ENCODE measurements at regions not wholly inside any gene's neighbourhood (a gene's known extent, or its start where the extent isn't known, plus 50 kb on each side); places are given as distances from the start of the nearest gene placed in this dataset.
"Not testable (repeated sequence)": the region's sequence is repeated elsewhere in the genome, so short reads cannot be mapped to it uniquely, and the experiment has no call there.

DNA sequence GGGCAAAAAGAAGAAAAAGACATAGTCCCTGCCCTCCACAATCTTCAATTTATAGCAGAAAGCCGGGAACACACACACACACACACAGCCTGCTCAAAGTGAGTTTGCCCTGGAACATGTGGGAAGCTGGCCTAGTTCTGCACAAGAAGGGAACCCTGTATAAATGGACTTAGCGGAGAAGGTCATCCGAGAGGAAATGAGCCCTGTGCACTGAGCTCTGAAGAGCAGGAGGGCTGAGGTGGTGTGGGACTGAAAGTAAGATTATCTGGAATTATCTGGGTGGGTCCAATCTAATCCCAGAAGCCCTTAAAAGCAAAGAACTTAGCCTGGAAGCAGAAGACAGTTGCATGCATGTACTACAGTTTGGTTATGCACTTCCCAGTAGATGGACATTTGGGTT is 90.0 kb upstream of the CTSV start:
- intact Hi-C loops (cut with DNase I) = no loop called here
- Histone ChIP-seq H3K27ac (replicated peaks in 1 of 4) (no peak overlapping the region), H3K4me3 (no peak overlapping the region), H3K36me3 (no peaks in the 10 kb centered on the region), H3K9me3 (no peaks in the 10 kb centered on the region), H3K27me3 (no peaks in the 10 kb centered on the region), H3K4me1 (no peaks in the 10 kb centered on the region)
- TF ChIP-seq POLR2AphosphoS5 (IDR thresholded peaks at IDR 0.05) = no peak
- no peak for TF ChIP-seq EP300 (IDR thresholded peaks at IDR 0.05)
- TF ChIP-seq, protein P1, sequence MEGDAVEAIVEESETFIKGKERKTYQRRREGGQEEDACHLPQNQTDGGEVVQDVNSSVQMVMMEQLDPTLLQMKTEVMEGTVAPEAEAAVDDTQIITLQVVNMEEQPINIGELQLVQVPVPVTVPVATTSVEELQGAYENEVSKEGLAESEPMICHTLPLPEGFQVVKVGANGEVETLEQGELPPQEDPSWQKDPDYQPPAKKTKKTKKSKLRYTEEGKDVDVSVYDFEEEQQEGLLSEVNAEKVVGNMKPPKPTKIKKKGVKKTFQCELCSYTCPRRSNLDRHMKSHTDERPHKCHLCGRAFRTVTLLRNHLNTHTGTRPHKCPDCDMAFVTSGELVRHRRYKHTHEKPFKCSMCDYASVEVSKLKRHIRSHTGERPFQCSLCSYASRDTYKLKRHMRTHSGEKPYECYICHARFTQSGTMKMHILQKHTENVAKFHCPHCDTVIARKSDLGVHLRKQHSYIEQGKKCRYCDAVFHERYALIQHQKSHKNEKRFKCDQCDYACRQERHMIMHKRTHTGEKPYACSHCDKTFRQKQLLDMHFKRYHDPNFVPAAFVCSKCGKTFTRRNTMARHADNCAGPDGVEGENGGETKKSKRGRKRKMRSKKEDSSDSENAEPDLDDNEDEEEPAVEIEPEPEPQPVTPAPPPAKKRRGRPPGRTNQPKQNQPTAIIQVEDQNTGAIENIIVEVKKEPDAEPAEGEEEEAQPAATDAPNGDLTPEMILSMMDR (IDR thresholded peaks at IDR 0.05) = no peak
- TF ChIP-seq POLR2A (IDR thresholded peaks at IDR 0.05; ENCODE audit: low read depth) = no peak
- WGBS = 89% methylated on average over 3 of the region's 3 CpGs
- peak; percentile 68 for DNase-seq (ENCODE audit: extremely low spot score)

DNA sequence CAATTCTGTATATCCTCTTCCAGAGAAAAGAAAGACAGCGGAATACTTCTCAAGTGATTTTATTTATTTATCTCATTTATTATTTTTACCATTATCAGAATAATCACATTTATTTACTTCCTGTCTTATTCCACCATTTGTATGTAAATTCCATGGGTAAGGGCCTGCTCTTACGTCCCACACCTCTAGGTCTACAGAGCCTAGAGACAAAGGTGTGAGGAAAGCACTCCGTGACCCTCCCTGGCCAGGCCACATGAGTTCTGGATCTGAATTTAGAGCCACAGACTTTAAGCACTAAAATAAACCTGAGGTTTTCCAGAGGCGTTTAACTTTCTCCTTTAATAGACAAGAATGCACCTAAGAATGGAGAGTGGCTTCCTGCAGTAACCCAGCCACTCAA is 85.3 kb upstream of the CTSV start:
- no peaks in the 10 kb centered on the region for H3K9me3 ChIP-seq
- H3K36me3 ChIP-seq = no peaks in the 10 kb centered on the region
- DNase-seq (ENCODE audit: extremely low spot score) = no peak
- no peaks in the 10 kb centered on the region for H3K27me3 ChIP-seq
- H3K27ac ChIP-seq (replicated peaks in 1 of 4) = no peak overlapping the region
- TF ChIP-seq, protein P1 (IDR thresholded peaks at IDR 0.05) = no peak
- TF ChIP-seq POLR2AphosphoS5 (IDR thresholded peaks at IDR 0.05) = no peak
- TF ChIP-seq POLR2A (IDR thresholded peaks at IDR 0.05; ENCODE audit: low read depth) = no peak
- TF ChIP-seq EP300 (IDR thresholded peaks at IDR 0.05) = no peak
- intact Hi-C loops (cut with DNase I) = no loop called here
- no peak overlapping the region for H3K4me3 ChIP-seq
- 78% methylated on average over 4 of the region's 4 CpGs for WGBS
- H3K4me1 ChIP-seq = no peaks in the 10 kb centered on the region

DNA sequence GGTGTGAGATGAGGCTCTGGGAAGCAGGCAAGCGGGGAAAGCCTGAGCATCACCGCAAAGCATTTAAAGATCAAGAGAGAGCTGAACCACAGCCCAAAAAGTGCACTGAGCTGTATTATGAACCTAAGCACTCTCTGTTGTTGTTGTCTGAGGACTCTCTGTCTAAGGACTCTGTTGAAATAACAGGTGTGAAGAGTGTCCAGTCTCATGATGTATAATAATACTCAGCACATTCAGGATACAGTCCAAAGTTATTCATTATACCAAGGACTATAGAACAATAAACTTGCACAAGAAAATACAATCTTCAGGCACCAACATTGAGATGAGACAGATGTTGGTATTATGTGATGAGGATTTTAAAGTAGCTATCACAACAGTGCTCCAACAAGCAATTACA is 71.8 kb upstream of the CTSV start:
- Histone ChIP-seq H3K4me1 (no peaks in the 10 kb centered on the region), H3K36me3 (no peaks in the 10 kb centered on the region), H3K4me3 (no peak overlapping the region), H3K9me3 (no peaks in the 10 kb centered on the region), H3K27me3 (no peaks in the 10 kb centered on the region), H3K27ac (replicated peaks in 1 of 4) (no peak overlapping the region)
- WGBS = 89% methylated on average over 2 of the region's 2 CpGs
- TF ChIP-seq EP300 (IDR thresholded peaks at IDR 0.05) (no peak), POLR2A (IDR thresholded peaks at IDR 0.05; ENCODE audit: low read depth) (no peak), POLR2AphosphoS5 (IDR thresholded peaks at IDR 0.05) (no peak)
- TF ChIP-seq, protein P1 (IDR thresholded peaks at IDR 0.05) = no peak
- no peak for DNase-seq (ENCODE audit: extremely low spot score)
- intact Hi-C loops (cut with DNase I) = no loop called here

DNA sequence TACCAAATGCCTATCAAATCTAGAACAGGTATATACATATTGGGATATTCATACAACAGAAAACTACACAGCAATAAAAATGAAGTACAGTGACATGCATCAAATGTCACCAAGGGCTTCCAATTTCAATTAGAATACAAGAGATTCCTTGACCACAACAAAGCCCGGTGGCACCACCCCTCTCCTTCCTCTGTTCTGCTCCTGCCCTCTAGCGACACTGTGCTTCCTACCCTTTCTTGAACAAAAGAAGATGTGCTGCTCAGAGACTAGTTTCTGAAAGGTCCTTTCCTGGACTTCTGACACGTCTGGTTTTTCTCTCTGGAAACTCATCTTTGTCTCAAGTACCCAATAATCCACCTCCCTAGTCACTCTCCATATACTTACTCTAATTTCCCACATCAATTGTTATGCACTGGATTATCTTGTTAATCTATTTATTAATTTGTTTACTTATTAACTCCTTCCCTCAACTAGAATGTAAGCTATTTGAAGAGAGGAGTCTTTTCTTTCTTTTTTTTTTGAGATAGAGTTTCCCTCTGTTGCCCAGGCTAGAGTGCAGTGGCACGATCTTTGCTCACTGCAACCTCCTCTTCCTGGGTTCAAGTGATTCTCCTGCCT is 70.4 kb upstream of the CTSV start:
- intact Hi-C loops (cut with DNase I) = no loop called here
- 26% methylated on average over 4 of the region's 4 CpGs for WGBS
- no peak overlapping the region for H3K27ac ChIP-seq (replicated peaks in 1 of 4)

DNA sequence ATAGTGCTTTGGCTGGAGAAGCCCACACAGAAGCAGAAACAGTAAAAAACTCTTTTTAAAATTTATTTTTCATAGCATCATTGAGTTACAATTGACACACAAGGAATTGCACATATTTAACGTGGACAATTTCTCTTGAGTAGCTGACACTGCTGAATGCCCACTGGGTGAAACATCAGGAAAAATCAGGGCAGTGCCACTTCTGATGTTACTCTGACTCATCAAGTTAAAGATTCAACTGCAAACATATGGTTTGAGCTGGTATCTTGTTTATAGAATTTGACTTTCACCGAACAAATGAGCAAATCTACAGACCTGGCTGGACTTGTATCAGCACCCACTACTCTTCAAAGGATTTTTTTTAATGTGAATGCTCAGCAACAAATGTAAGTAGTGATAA is 66.3 kb upstream of the CTSV start:
- H3K27me3 ChIP-seq; H3K4me3 ChIP-seq; H3K27ac ChIP-seq (replicated peaks in 1 of 4); H3K9me3 ChIP-seq; H3K36me3 ChIP-seq; intact Hi-C loops (cut with DNase I); DNase-seq (ENCODE audit: extremely low spot score); H3K4me1 ChIP-seq: not testable (repeated sequence)
- 75% methylated on average over 2 of the region's 2 CpGs for WGBS

More for the DNA sequence above, 70.4 kb upstream of the CTSV start:
- Histone ChIP-seq H3K27me3 (no peaks in the 10 kb centered on the region), H3K4me3 (no peak overlapping the region), H3K4me1 (no peaks in the 10 kb centered on the region), H3K9me3 (no peaks in the 10 kb centered on the region), H3K36me3 (no peaks in the 10 kb centered on the region)
- TF ChIP-seq, protein P1 (IDR thresholded peaks at IDR 0.05) = peak in 2 of 3 experiments; percentile 18 to 29
- no peak for TF ChIP-seq POLR2AphosphoS5 (IDR thresholded peaks at IDR 0.05)
- no peak for DNase-seq (ENCODE audit: extremely low spot score)

DNA sequence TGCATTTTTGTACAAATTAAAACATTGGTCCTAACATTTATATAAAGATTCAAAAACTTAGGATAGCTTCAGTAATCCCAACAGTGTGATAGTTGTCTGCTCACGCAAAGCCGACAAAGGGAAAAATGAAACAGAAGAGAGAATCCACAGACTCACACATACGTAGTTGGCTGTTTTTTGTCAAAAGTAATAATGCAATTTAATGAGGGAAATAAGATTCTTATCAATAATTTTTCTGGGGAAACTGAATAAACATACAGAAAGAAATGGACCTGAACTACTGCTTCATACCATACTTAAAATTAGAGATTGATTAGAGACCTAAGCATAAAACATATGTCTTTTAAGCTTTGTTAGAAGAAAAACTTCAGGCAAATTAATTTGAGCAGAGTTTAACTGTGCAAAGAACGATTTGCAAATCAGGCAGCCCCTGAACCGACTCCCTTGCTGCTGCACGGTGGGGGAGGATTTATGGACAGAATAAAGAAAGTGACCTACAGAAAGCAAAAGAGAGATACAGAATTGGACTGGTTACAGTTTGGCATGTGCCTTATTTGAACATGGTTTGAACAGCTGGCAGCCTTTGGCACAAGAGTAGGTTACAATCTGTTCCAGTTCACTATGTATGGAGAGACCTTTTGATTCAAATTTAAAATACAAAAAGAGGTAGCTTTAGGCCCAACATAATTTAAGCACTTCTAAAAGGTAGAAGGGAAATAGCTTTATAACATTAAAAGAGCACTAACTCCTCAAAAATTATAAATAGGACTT is 64.9 kb upstream of the CTSV start:
- H3K4me3 ChIP-seq; DNase-seq (ENCODE audit: extremely low spot score); H3K4me1 ChIP-seq; H3K27ac ChIP-seq (replicated peaks in 1 of 4); H3K27me3 ChIP-seq; H3K9me3 ChIP-seq; H3K36me3 ChIP-seq; intact Hi-C loops (cut with DNase I): not testable (repeated sequence)
- WGBS = 75% methylated on average over 6 of the region's 6 CpGs

DNA sequence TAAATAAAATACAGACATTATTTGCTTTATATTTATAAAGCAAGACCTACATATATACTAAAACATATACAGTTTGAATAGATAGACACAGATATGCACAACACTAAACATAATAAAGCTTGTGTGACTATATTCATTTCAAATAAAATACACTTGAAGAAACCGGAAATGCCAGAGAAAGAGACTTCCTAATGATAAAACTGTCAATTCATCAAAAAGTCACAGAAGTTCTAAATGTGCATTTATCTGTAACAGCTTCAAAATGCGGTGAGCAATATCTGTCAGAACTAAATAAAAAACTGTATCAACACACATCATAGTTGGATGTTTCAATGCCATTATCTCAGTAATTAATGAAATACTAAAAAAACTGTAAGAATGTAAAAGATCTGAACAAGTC is 60.6 kb upstream of the CTSV start:
- H3K27me3 ChIP-seq; H3K9me3 ChIP-seq; DNase-seq (ENCODE audit: extremely low spot score); H3K4me3 ChIP-seq; H3K27ac ChIP-seq (replicated peaks in 1 of 4); H3K36me3 ChIP-seq; H3K4me1 ChIP-seq; intact Hi-C loops (cut with DNase I): not testable (repeated sequence)
- 66% methylated on average over 2 of the region's 2 CpGs for WGBS

Measured in esophagus muscularis mucosa (tissue), 4 donors.